ENCODE measurements at regions not wholly inside any gene's neighbourhood (a gene's known extent, or its start where the extent isn't known, plus 50 kb on each side); places are given as distances from the start of the nearest gene placed in this dataset.
"Not testable (repeated sequence)": the region's sequence is repeated elsewhere in the genome, so short reads cannot be mapped to it uniquely, and the experiment has no call there.

DNA sequence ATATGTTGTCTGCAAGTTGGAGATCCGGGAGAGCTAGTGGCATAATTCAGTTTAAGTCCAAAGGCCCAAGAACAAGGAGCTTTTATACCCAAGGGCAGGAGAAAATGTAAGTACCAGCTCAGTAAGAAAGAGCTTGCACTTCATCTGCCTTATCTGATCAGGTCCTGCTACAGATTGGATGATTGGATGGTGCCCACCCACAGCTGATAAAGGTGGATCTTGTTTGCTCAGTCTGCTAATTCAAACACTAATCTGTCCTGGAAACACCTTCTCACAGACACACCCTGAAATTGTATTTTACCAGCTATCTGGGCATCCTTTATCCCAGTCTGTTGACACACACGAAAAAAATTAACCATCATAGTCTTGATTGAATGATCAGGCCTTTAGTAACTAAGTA is 230.7 kb upstream of the SLC16A7 start:
- no peak overlapping the region for H3K27ac ChIP-seq
- TF ChIP-seq ZFX (IDR thresholded peaks at IDR 0.05; ENCODE audit: borderline replicate concordance): no peak
- TF ChIP-seq, protein P1, sequence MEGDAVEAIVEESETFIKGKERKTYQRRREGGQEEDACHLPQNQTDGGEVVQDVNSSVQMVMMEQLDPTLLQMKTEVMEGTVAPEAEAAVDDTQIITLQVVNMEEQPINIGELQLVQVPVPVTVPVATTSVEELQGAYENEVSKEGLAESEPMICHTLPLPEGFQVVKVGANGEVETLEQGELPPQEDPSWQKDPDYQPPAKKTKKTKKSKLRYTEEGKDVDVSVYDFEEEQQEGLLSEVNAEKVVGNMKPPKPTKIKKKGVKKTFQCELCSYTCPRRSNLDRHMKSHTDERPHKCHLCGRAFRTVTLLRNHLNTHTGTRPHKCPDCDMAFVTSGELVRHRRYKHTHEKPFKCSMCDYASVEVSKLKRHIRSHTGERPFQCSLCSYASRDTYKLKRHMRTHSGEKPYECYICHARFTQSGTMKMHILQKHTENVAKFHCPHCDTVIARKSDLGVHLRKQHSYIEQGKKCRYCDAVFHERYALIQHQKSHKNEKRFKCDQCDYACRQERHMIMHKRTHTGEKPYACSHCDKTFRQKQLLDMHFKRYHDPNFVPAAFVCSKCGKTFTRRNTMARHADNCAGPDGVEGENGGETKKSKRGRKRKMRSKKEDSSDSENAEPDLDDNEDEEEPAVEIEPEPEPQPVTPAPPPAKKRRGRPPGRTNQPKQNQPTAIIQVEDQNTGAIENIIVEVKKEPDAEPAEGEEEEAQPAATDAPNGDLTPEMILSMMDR (IDR thresholded peaks at IDR 0.05): no peak

DNA sequence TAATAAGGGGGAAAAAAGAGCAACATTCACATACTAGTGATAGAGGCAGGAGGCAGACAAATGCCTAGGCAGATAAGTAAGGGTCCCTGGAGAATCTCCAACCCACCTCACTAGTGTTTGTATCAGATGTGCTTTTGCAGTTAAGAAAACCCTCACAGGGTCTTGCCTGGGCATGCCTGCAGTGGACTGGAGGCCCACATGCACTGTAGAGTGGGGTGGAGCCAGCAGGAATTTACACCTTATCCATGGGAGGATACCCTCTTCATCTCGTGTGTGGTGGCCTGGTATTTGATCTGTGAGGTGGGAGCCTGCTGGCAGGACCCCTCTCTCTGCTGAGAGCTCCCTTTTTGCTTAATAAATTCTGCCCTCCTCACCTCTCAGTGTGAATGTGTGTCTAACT is 238.0 kb upstream of the SLC16A7 start:
- no peak overlapping the region for H3K27ac ChIP-seq
- no peak for TF ChIP-seq ZFX (IDR thresholded peaks at IDR 0.05; ENCODE audit: borderline replicate concordance)
- TF ChIP-seq, protein P1 (IDR thresholded peaks at IDR 0.05): no peak

DNA sequence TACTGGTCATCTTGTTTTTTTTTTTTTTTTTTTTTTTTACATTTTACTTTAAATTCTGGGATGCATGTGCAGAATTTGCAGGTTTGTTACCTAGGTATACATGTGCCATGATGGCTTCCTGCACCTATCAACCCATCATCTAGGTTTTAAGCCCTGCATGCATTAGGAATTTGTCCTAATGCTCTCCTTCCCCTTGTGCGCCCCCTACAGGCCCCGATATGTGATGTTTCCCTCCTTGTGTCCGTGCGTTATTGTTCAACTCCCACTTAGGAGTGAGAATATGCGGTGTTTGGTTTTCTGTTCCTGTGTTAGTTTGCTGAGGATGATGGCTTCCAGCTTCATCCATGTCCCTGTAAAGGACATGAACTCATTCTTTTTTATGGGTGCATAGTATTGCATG is 249.6 kb upstream of the SLC16A7 start:
- TF ChIP-seq, protein P1 (IDR thresholded peaks at IDR 0.05): peak; percentile 68
- H3K27ac ChIP-seq: not testable (repeated sequence)

DNA sequence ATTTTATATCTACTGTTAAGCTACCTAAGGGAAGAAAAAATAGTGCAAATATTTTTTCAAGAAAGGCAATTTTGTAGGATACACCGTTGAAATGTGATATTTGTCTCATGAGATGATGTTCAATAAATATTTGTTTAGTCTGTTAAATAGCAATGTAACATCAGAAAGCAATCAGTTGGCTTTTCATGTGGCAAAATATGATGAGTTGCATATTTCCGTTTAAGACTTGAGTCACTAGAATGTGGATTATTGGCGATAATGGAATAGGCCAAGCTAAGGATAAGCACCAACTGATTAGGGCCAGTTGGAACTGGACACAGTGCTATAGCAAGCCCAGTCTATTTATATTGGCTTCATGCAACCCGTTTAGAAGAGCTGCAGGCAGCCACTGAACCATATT is 250.4 kb upstream of the SLC16A7 start:
- TF ChIP-seq, protein P1 (IDR thresholded peaks at IDR 0.05): no peak
- TF ChIP-seq ZFX (IDR thresholded peaks at IDR 0.05; ENCODE audit: borderline replicate concordance): no peak
- H3K27ac ChIP-seq: no peak overlapping the region

DNA sequence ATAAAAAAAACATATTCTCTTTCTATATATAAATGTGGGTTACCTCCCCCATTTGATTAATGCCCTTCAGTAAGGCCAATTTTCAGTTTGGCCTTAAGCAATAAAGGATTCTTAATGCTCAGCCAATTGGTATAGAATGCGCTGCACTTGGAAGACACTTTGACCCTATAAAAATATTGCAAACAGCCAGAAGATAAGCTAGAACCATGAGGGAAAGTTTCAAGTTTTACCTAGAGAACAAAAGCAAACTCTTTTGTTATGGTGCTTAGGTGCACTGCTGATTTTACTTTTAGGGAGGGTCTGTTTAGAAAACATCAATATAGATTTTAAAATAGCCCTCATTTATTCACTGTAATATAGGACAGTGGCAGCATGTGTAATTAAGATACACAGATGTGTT is 251.6 kb upstream of the SLC16A7 start:
- TF ChIP-seq ZFX (IDR thresholded peaks at IDR 0.05; ENCODE audit: borderline replicate concordance): no peak
- TF ChIP-seq, protein P1 (IDR thresholded peaks at IDR 0.05): no peak
- H3K27ac ChIP-seq: no peak overlapping the region

DNA sequence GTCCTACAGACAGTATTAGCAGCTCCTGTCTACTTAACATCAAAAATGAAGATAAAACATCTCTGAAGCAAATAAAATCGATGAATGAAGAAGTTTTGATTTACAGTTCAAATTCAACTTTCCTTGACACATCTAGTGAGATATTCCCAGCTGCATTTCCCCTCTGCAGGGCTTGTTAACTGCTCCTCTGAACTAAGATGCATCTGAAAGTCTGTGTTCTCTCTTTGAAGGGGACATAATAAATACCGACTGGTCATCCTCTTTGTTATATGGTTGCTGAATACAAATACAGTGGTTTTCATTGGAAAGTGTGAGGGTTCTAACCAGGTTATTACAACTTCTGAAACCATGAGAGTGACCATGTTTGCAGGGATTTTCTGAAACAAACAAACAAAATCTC is 266.4 kb upstream of the SLC16A7 start:
- TF ChIP-seq ZFX (IDR thresholded peaks at IDR 0.05; ENCODE audit: borderline replicate concordance): no peak
- TF ChIP-seq, protein P1 (IDR thresholded peaks at IDR 0.05): no peak
- no peak overlapping the region for H3K27ac ChIP-seq

DNA sequence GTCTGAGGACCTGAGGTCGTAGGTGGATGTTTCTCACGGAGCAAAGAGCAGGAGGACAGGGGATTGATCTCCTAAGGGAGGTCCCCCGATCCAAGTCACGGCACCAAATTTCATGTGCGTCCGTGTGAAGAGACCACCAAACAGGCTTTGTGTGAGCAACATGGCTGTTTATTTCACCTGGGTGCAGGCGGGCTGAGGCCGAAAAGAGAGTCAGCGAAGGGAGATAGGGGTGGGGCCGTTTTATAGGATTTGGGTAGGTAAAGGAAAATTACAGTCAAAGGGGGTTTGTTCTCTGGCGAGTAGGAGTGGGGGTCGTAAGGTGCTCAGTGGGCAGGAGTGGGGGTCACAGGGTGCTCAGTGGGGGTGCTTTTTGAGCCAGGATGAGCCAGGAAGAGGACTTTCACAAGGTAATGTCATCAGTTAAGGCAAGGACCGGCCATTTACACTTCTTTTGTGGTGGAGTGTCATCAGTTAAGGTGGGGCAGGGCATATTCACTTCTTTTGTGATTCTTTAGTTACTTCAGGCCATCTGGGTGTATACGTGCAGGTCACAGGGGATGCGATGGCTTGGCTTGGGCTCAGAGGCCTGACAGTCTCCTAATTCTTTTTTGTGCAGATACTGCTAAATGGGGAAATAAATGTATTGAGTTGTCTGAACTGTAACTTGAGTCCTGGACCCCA is 267.3 kb upstream of the SLC16A7 start:
- not testable (repeated sequence) for H3K27ac ChIP-seq

DNA sequence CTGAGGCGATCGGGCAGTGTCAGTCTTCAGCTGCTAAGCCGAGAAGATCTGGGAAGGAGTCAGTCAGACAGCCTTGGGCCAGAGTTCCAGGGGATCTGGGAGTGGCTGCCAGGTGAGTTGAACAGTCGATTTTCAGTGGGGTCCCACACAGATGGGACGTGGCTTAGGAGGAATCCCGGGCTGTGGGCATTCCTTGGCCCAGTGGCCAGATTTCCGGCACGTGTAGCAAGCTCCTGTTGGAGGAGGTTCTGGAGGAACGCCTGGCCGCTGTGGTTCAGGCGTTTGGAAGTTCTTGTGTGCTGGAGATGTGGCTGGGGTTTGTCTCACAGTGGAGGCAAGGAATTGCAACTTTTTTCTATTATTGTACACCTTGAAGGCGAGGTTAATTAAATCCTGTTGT is 269.4 kb upstream of the SLC16A7 start:
- H3K27ac ChIP-seq: not testable (repeated sequence)

All from 22Rv1 (cell line).